AG09319 (cell line): ENCODE measurements at regions not wholly inside any gene's neighbourhood (a gene's known extent, or its start where the extent isn't known, plus 50 kb on each side); places are given as distances from the start of the nearest gene placed in this dataset.
A peak's percentile ranks its signal among the peaks of the same experiment; 100 is the strongest.

Experiments
- DNase-seq: peaks from one replicate; pipeline ENCODE4 v3.0.0-alpha.2; 2010; ENCODE audit warnings: low read depth; ENCODE audit errors: extremely low read depth
- CTCF ChIP-seq: IDR thresholded peaks from 2 replicates; pipeline ENCODE4 v1.5.1; 2011; ENCODE audit warnings: low read depth, mild to moderate bottlenecking, inconsistent platforms, low read length, moderate library complexity

- DNase-seq = peak; percentile 51
- no peak for TF ChIP-seq CTCF
Measured at GRCh38 chr18:68376926-68377325, 338.0 kb downstream of the TMX3 start.

GRCh38 chr18:68362907-68363306 lies 352.0 kb downstream of the TMX3 start:
- no peak for DNase-seq
- TF ChIP-seq CTCF = no peak

GRCh38 chr18:68355637-68356036 lies 359.3 kb downstream of the TMX3 start:
- no peak for TF ChIP-seq CTCF
- no peak for DNase-seq

- no peak for DNase-seq
- no peak for TF ChIP-seq CTCF
Measured at GRCh38 chr18:68354176-68354575, 360.7 kb downstream of the TMX3 start.

GRCh38 chr18:68342039-68342659 lies 372.8 kb downstream of the TMX3 start:
- no peak for DNase-seq
- TF ChIP-seq CTCF = no peak

GRCh38 chr18:68340606-68341005 lies 374.3 kb downstream of the TMX3 start:
- no peak for DNase-seq
- TF ChIP-seq CTCF = no peak

GRCh38 chr18:68330658-68331057 lies 384.2 kb downstream of the TMX3 start:
- no peak for DNase-seq

More at GRCh38 chr18:68330658-68331057, 384.2 kb downstream of the TMX3 start:
- no peak for TF ChIP-seq CTCF
